K562 (cell line): ENCODE measurements at regions not wholly inside any gene's neighbourhood (a gene's known extent, or its start where the extent isn't known, plus 50 kb on each side); places are given as distances from the start of the nearest gene placed in this dataset.

Source experiments
- ATAC-seq: fragments of 200-7000 bp; cut with Tn5 transposase; 3 replicates; pipeline ENCODE4 v1.9.1; 2020; ENCODE audit warnings: moderate library complexity
- BruUV-seq: library from RNA; stranded (reverse); fragments of 400-500 nt; replicated peaks from 2 replicates; lab custom pipeline; 2021; lab: Mats Ljungman, UMichigan
- CTCF ChIA-PET: fragments of 300-600 bp; formaldehyde crosslinking; extraction: SDS; loops from one replicate; lab custom pipeline; 2021; ENCODE audit warnings: low intra/inter-chr PET ratio; lab: Yijun Ruan, JAX
- POLR2A ChIA-PET: fragments of 300-600, 350-650 bp; sonication (Branson Sonifier 250); formaldehyde crosslinking; extraction: SDS; loops from one replicate; lab custom pipeline; 2021; ENCODE audit warnings: antibody characterized with exemption, inconsistent platforms; lab: Yijun Ruan, JAX
- DNase-seq, 4 experiments: peaks; one replicate each; pipeline versions ENCODE4 v3.0.0 to v3.0.0-alpha.2; 2011 to 2018; ENCODE audit warnings: low spot score in 3 of 4, mixed read lengths in 3 of 4; ENCODE audit errors: extremely low read depth in 1 of 4
- FAIRE-seq: peaks from 2 replicates; lab custom pipeline; 2011; peaks lifted over from hg19 to GRCh38; lab: Jason Lieb, UNC
- H2AFZ ChIP-seq: 2 replicates; pipeline ENCODE4 v1.6.0; 2011; ENCODE audit warnings: low read depth, low read length, control low read depth, inconsistent platforms
- H3K27ac ChIP-seq: fragments of 200-600 bp; 3 replicates; pipeline ENCODE4 v1.8.0; 2011; ENCODE audit warnings: low read depth, mild to moderate bottlenecking, control low read depth, inconsistent platforms, low read length, moderate library complexity, mixed read lengths; ENCODE audit errors: extremely low read depth
- H3K27me3 ChIP-seq, 2 experiments: fragments of 300-600 bp in 1 of 2; 2 replicates in 1 of 2; 3 replicates in 1 of 2; pipeline versions ENCODE4 v1.6.0 to v1.8.0; 2011; ENCODE audit warnings: inconsistent platforms in 2 of 2, low read length in 2 of 2, mild to moderate bottlenecking in 1 of 2, mixed read lengths in 1 of 2, moderate library complexity in 1 of 2; ENCODE audit not compliant: control insufficient read depth in 2 of 2, insufficient read depth in 2 of 2
- H3K36me3 ChIP-seq: fragments of 300-600 bp; 3 replicates; pipeline ENCODE4 v1.8.0; 2011; ENCODE audit warnings: mild to moderate bottlenecking, low read length, inconsistent platforms; ENCODE audit not compliant: control insufficient read depth, insufficient read depth
- H3K4me1 ChIP-seq, 2 experiments: fragments of 200-600 bp in 1 of 2; replicated peaks in 1 of 2; 2 replicates in 1 of 2; 3 replicates in 1 of 2; pipeline versions ENCODE4 v1.5.1 to v1.8.0; 2011; ENCODE audit warnings: inconsistent platforms in 2 of 2, low read length in 2 of 2, mild to moderate bottlenecking in 1 of 2, mixed read lengths in 1 of 2, moderate library complexity in 1 of 2; ENCODE audit not compliant: control insufficient read depth in 2 of 2, insufficient read depth in 2 of 2
- H3K4me2 ChIP-seq: 2 replicates; pipeline ENCODE4 v1.6.1; 2011; ENCODE audit warnings: low read length, control low read depth, inconsistent platforms, mixed read lengths; ENCODE audit not compliant: insufficient read depth
- H3K4me3 ChIP-seq: fragments of 200-600 bp; sonication (generic), shearing (Covaris generic); 2 replicates; pipeline ENCODE4 v1.5.1; 2016; ENCODE audit warnings: control low read depth, inconsistent platforms
- H3K79me2 ChIP-seq: fragments of 200-600 bp; 3 replicates; pipeline ENCODE4 v1.8.0; 2011; ENCODE audit warnings: low read length, inconsistent platforms; ENCODE audit not compliant: control insufficient read depth, insufficient read depth
- H3K9ac ChIP-seq, 2 experiments: 2 replicates each; pipeline versions ENCODE4 v1.6.0 to v1.6.1; 2011; ENCODE audit warnings: low read depth in 2 of 2, low read length in 2 of 2, control low read depth in 1 of 2, inconsistent platforms in 1 of 2, mild to moderate bottlenecking in 1 of 2, mixed read lengths in 1 of 2; ENCODE audit not compliant: insufficient read depth in 1 of 2
- H3K9me1 ChIP-seq: one replicate; pipeline ENCODE4 v1.6.0; 2011; ENCODE audit warnings: inconsistent platforms, mild to moderate bottlenecking, low read length, moderate library complexity; ENCODE audit not compliant: control insufficient read depth, insufficient read depth
- H3K9me3 ChIP-seq: replicated peaks from 2 replicates; pipeline ENCODE4 v1.5.1; 2011; ENCODE audit warnings: low read depth, low read length, inconsistent platforms; ENCODE audit not compliant: control insufficient read depth, insufficient read depth
- H4K20me1 ChIP-seq: replicated peaks from 2 replicates; pipeline ENCODE4 v1.6.1; 2011; ENCODE audit warnings: low read length, inconsistent platforms, mixed read lengths; ENCODE audit not compliant: control insufficient read depth, insufficient read depth
- ETV5 ChIP-seq: sonication (generic); formaldehyde crosslinking; IDR thresholded peaks from 2 replicates; pipeline ENCODE4 v1.4.0; 2020; ENCODE audit warnings: low read depth, mild to moderate bottlenecking, missing genetic modification reagents
- OTX1 ChIP-seq: fragments of 450-650 bp; formaldehyde crosslinking; IDR thresholded peaks from 2 replicates; pipeline ENCODE4 v1.4.0; 2022; ENCODE audit warnings: mild to moderate bottlenecking
- SRSF9 ChIP-seq: fragments of 200-400 bp; formaldehyde crosslinking; IDR thresholded peaks from 2 replicates; pipeline ENCODE4 v1.6.1; 2017; ENCODE audit warnings: low read depth, low read length, borderline replicate concordance
- ZNF445 ChIP-seq: fragments of 250-450 bp; sonication (Bioruptor Pico); IDR thresholded peaks from 2 replicates; pipeline ENCODE4 v1.4.0; 2020; ENCODE audit warnings: low read depth, mild to moderate bottlenecking, moderate library complexity
- WGBS: fragments of 100-300 bp; shearing (Covaris generic); methylation state at CpG from one replicate; pipeline ENCODE4 v1.1.6; 2016; ENCODE audit warnings: low coverage, mixed read lengths; ENCODE audit not compliant: insufficient coverage; ENCODE audit errors: missing lambda C conversion rate; 5-methylcytosine and 5-hydroxymethylcytosine counted together
- in situ Hi-C: fragments of 300-500 bp; cut with MboI; formaldehyde crosslinking; loops from 4 replicates; pipeline ENCODE4 v1.15.0; 2018; ENCODE audit warnings: inconsistent platforms, mixed read lengths
- intact Hi-C: fragments of 100-400 bp; cut with micrococcal nuclease; formaldehyde crosslinking; loops from 2 replicates; pipeline ENCODE4 v1.14.2; 2022
- TF ChIP-seq, protein P1 (sequence below): fragments of 450-650 bp; IDR thresholded peaks from one replicate; pipeline ENCODE4 v1.6.1; 2018; ENCODE audit warnings: mild to moderate bottlenecking, moderate library complexity; ENCODE audit not compliant: partially characterized antibody

DNA sequence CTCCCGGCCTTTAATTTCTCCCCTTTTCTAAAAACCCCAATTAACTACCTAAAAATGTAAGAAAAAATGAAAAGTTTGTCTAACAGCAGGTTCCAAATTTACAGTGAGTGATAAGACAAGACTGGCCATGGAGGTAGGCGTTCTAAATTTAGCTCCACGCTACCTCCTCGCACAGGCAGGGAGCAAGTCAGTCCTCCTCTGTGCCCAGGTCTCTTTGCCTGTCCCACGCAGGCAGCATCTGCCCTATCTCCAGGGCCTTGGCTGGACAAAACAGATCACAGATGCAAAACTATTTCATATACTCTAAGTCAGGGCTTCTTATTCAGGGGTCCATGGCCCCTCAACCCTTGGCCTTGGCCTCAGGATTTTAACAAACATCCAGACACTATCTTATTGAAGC, 98.0 kb upstream of the JARID2 start:
- H3K4me1 ChIP-seq, result peaks cover 2 to 3% of the 10 kb centered on the region in 2 experiments; a peak in 2 of 5 replicates
- TF ChIP-seq ZNF445 (no peak), OTX1 (CRISPR knock-in tag) (no peak), SRSF9 (no peak), ETV5 (CRISPR knock-in tag) (no peak)
- TF ChIP-seq, protein P1, sequence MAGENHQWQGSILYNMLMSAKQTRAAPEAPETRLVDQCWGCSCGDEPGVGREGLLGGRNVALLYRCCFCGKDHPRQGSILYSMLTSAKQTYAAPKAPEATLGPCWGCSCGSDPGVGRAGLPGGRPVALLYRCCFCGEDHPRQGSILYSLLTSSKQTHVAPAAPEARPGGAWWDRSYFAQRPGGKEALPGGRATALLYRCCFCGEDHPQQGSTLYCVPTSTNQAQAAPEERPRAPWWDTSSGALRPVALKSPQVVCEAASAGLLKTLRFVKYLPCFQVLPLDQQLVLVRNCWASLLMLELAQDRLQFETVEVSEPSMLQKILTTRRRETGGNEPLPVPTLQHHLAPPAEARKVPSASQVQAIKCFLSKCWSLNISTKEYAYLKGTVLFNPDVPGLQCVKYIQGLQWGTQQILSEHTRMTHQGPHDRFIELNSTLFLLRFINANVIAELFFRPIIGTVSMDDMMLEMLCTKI, result no peak
- peak overlapping the region; percentile 12 for H2AFZ ChIP-seq
- H3K4me2 ChIP-seq, result no peak overlapping the region
- H3K36me3 ChIP-seq, result no peaks in the 10 kb centered on the region
- H3K9me1 ChIP-seq, result no peaks in the 10 kb centered on the region
- H3K9me3 ChIP-seq, result no peaks in the 10 kb centered on the region
- 66% methylated on average over 5 of the region's 5 CpGs for WGBS
- ATAC-seq (peak; percentile 26; the same call in 1 of the 3 replicates), FAIRE-seq (no peak), DNase-seq (no peak)
- H3K4me3 ChIP-seq, result no peak overlapping the region
- H3K79me2 ChIP-seq, result no peaks in the 10 kb centered on the region
- CTCF ChIA-PET, result no interaction called here
- no TSS peak for BruUV-seq
- H3K9ac ChIP-seq, result peak overlapping the region in 1 of 2 experiments; percentile 38; a peak in 1 of 4 replicates
- POLR2A ChIA-PET, result interaction anchor here (1.0 to 1.4 kb wide), 3 partner anchors 10 to 64 kb away, joined by 3 to 7 read pairs (median 4); no protein-coding TSS in a partner anchor
- H3K27me3 ChIP-seq, result no peaks in the 10 kb centered on the region
- H3K27ac ChIP-seq, result no peak overlapping the region
- no peaks in the 10 kb centered on the region for H4K20me1 ChIP-seq
- intact Hi-C loops, result no loop called here
- in situ Hi-C loops, result no loop called here
